K562 (cell line): ENCODE measurements at regions not wholly inside any gene's neighbourhood (a gene's known extent, or its start where the extent isn't known, plus 50 kb on each side); places are given as distances from the start of the nearest gene placed in this dataset.

ENCODE experiments used
- ATAC-seq: fragments of 200-7000 bp; cut with Tn5 transposase; 3 replicates; pipeline ENCODE4 v1.9.1; 2020; ENCODE audit warnings: moderate library complexity
- BruUV-seq: library from RNA; stranded (reverse); fragments of 400-500 nt; replicated peaks from 2 replicates; lab custom pipeline; 2021; lab: Mats Ljungman, UMichigan
- CTCF ChIA-PET: fragments of 300-600 bp; formaldehyde crosslinking; extraction: SDS; loops from one replicate; lab custom pipeline; 2021; ENCODE audit warnings: low intra/inter-chr PET ratio; lab: Yijun Ruan, JAX
- POLR2A ChIA-PET: fragments of 300-600, 350-650 bp; sonication (Branson Sonifier 250); formaldehyde crosslinking; extraction: SDS; loops from one replicate; lab custom pipeline; 2021; ENCODE audit warnings: antibody characterized with exemption, inconsistent platforms; lab: Yijun Ruan, JAX
- DNase-seq, 4 experiments: peaks; one replicate each; pipeline versions ENCODE4 v3.0.0 to v3.0.0-alpha.2; 2011 to 2018; ENCODE audit warnings: low spot score in 3 of 4, mixed read lengths in 3 of 4; ENCODE audit errors: extremely low read depth in 1 of 4
- FAIRE-seq: peaks from 2 replicates; lab custom pipeline; 2011; peaks lifted over from hg19 to GRCh38; lab: Jason Lieb, UNC
- H2AFZ ChIP-seq: 2 replicates; pipeline ENCODE4 v1.6.0; 2011; ENCODE audit warnings: low read depth, low read length, control low read depth, inconsistent platforms
- H3K27ac ChIP-seq: fragments of 200-600 bp; 3 replicates; pipeline ENCODE4 v1.8.0; 2011; ENCODE audit warnings: low read depth, mild to moderate bottlenecking, control low read depth, inconsistent platforms, low read length, moderate library complexity, mixed read lengths; ENCODE audit errors: extremely low read depth
- H3K27me3 ChIP-seq, 2 experiments: fragments of 300-600 bp in 1 of 2; 2 replicates in 1 of 2; 3 replicates in 1 of 2; pipeline versions ENCODE4 v1.6.0 to v1.8.0; 2011; ENCODE audit warnings: inconsistent platforms in 2 of 2, low read length in 2 of 2, mild to moderate bottlenecking in 1 of 2, mixed read lengths in 1 of 2, moderate library complexity in 1 of 2; ENCODE audit not compliant: control insufficient read depth in 2 of 2, insufficient read depth in 2 of 2
- H3K36me3 ChIP-seq: fragments of 300-600 bp; 3 replicates; pipeline ENCODE4 v1.8.0; 2011; ENCODE audit warnings: mild to moderate bottlenecking, low read length, inconsistent platforms; ENCODE audit not compliant: control insufficient read depth, insufficient read depth
- H3K4me1 ChIP-seq, 2 experiments: fragments of 200-600 bp in 1 of 2; replicated peaks in 1 of 2; 2 replicates in 1 of 2; 3 replicates in 1 of 2; pipeline versions ENCODE4 v1.5.1 to v1.8.0; 2011; ENCODE audit warnings: inconsistent platforms in 2 of 2, low read length in 2 of 2, mild to moderate bottlenecking in 1 of 2, mixed read lengths in 1 of 2, moderate library complexity in 1 of 2; ENCODE audit not compliant: control insufficient read depth in 2 of 2, insufficient read depth in 2 of 2
- H3K4me2 ChIP-seq: 2 replicates; pipeline ENCODE4 v1.6.1; 2011; ENCODE audit warnings: low read length, control low read depth, inconsistent platforms, mixed read lengths; ENCODE audit not compliant: insufficient read depth
- H3K4me3 ChIP-seq: fragments of 200-600 bp; sonication (generic), shearing (Covaris generic); 2 replicates; pipeline ENCODE4 v1.5.1; 2016; ENCODE audit warnings: control low read depth, inconsistent platforms
- H3K79me2 ChIP-seq: fragments of 200-600 bp; 3 replicates; pipeline ENCODE4 v1.8.0; 2011; ENCODE audit warnings: low read length, inconsistent platforms; ENCODE audit not compliant: control insufficient read depth, insufficient read depth
- H3K9ac ChIP-seq, 2 experiments: 2 replicates each; pipeline versions ENCODE4 v1.6.0 to v1.6.1; 2011; ENCODE audit warnings: low read depth in 2 of 2, low read length in 2 of 2, control low read depth in 1 of 2, inconsistent platforms in 1 of 2, mild to moderate bottlenecking in 1 of 2, mixed read lengths in 1 of 2; ENCODE audit not compliant: insufficient read depth in 1 of 2
- H3K9me1 ChIP-seq: one replicate; pipeline ENCODE4 v1.6.0; 2011; ENCODE audit warnings: inconsistent platforms, mild to moderate bottlenecking, low read length, moderate library complexity; ENCODE audit not compliant: control insufficient read depth, insufficient read depth
- H3K9me3 ChIP-seq: replicated peaks from 2 replicates; pipeline ENCODE4 v1.5.1; 2011; ENCODE audit warnings: low read depth, low read length, inconsistent platforms; ENCODE audit not compliant: control insufficient read depth, insufficient read depth
- H4K20me1 ChIP-seq: replicated peaks from 2 replicates; pipeline ENCODE4 v1.6.1; 2011; ENCODE audit warnings: low read length, inconsistent platforms, mixed read lengths; ENCODE audit not compliant: control insufficient read depth, insufficient read depth
- KDM5B ChIP-seq: fragments of 200-600 bp; sonication (generic); IDR thresholded peaks from 2 replicates; pipeline ENCODE4 v1.6.1; 2012; ENCODE audit warnings: low read depth, mild to moderate bottlenecking, moderate library complexity, low read length, control low read depth, inconsistent platforms; ENCODE audit not compliant: insufficient replicate concordance
- POLR3G ChIP-seq: IDR thresholded peaks from 2 replicates; pipeline ENCODE4 v1.6.1; 2011; ENCODE audit not compliant: insufficient read length, insufficient replicate concordance; ENCODE audit errors: extremely low read depth
- SMAD3 ChIP-seq: fragments of 450-650 bp; formaldehyde crosslinking; conservative IDR thresholded peaks from 2 replicates; pipeline ENCODE4 v1.4.0; 2020; ENCODE audit warnings: mild to moderate bottlenecking
- SMARCA4 ChIP-seq: fragments of 450-650 bp; IDR thresholded peaks from 2 replicates; pipeline ENCODE4 v1.6.1; 2016
- SRSF1 ChIP-seq: fragments of 200-400 bp; formaldehyde crosslinking; IDR thresholded peaks from 2 replicates; pipeline ENCODE4 v1.6.1; 2017; ENCODE audit warnings: mild to moderate bottlenecking, low read depth, low read length, moderate library complexity
- SRSF7 ChIP-seq: fragments of 200-400 bp; formaldehyde crosslinking; optimal IDR thresholded peaks from 2 replicates; pipeline ENCODE3; 2017; ENCODE audit warnings: mild to moderate bottlenecking, low read depth, low read length
- ZBTB34 ChIP-seq: fragments of 250-450 bp; sonication (Bioruptor Pico); IDR thresholded peaks from 2 replicates; pipeline ENCODE4 v1.8.0; 2021; ENCODE audit warnings: mild to moderate bottlenecking, moderate library complexity
- ZEB2 ChIP-seq: fragments of 450-650 bp; IDR thresholded peaks from 2 replicates; pipeline ENCODE4 v1.6.1; 2016
- WGBS: fragments of 100-300 bp; shearing (Covaris generic); methylation state at CpG from one replicate; pipeline ENCODE4 v1.1.6; 2016; ENCODE audit warnings: low coverage, mixed read lengths; ENCODE audit not compliant: insufficient coverage; ENCODE audit errors: missing lambda C conversion rate; 5-methylcytosine and 5-hydroxymethylcytosine counted together
- in situ Hi-C: fragments of 300-500 bp; cut with MboI; formaldehyde crosslinking; loops from 4 replicates; pipeline ENCODE4 v1.15.0; 2018; ENCODE audit warnings: inconsistent platforms, mixed read lengths
- intact Hi-C: fragments of 100-400 bp; cut with micrococcal nuclease; formaldehyde crosslinking; loops from 2 replicates; pipeline ENCODE4 v1.14.2; 2022
- TF ChIP-seq, protein P1 (sequence below): fragments of 250-450 bp; sonication (Bioruptor Pico); IDR thresholded peaks from 2 replicates; pipeline ENCODE4 v1.4.0; 2020; ENCODE audit warnings: borderline replicate concordance

DNA sequence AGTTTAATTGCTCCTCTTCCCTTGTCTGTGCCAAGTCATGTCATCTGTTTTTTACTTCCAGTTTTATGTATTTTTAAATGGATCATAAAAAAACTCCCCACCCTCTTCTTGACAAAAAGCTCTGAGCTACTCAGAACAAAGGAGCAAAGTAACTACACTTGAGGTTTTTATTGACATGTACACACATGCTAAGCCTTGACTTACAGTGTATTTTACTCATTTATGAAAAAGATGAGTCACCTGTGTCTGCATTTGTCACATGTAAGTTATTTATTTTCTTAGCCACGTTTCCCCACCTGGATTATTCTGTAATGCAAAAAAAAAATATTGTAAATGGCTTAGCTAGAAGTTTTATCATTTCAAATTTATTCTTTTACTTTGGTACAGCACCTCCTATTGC, 628.8 kb upstream of the SLC35B3 start:
- no peak overlapping the region for H2AFZ ChIP-seq
- CTCF ChIA-PET: no interaction called here
- POLR2A ChIA-PET: no interaction called here
- no peaks in the 10 kb centered on the region for H3K9me1 ChIP-seq
- no peaks in the 10 kb centered on the region for H3K9me3 ChIP-seq
- no peaks in the 10 kb centered on the region for H3K27me3 ChIP-seq
- no peak overlapping the region for H3K4me2 ChIP-seq
- no TSS peak for BruUV-seq
- intact Hi-C loops: no loop called here
- H3K4me3 ChIP-seq: no peak overlapping the region
- H3K9ac ChIP-seq: no peak overlapping the region
- DNase-seq (no peak), ATAC-seq (no peak), FAIRE-seq (no peak)
- H3K4me1 ChIP-seq: no peaks in the 10 kb centered on the region
- H3K79me2 ChIP-seq: no peaks in the 10 kb centered on the region
- H3K36me3 ChIP-seq: no peaks in the 10 kb centered on the region
- in situ Hi-C loops: no loop called here
- no peaks in the 10 kb centered on the region for H4K20me1 ChIP-seq
- WGBS: 0% methylated on average over 1 of the region's 1 CpG
- no peak overlapping the region for H3K27ac ChIP-seq
- no peak for TF ChIP-seq POLR3G
- no peak for TF ChIP-seq SRSF1
- no peak for TF ChIP-seq ZBTB34 (CRISPR knock-in tag)

GRCh38 chr6:9062596-9062995, 627.3 kb upstream of the SLC35B3 start:
- no peaks in the 10 kb centered on the region for H4K20me1 ChIP-seq
- no TSS peak for BruUV-seq

More at GRCh38 chr6:9062596-9062995, 627.3 kb upstream of the SLC35B3 start:
- 0% methylated on average over 1 of the region's 2 CpGs for WGBS
- H3K9ac ChIP-seq: no peak overlapping the region
- H3K4me3 ChIP-seq: no peak overlapping the region
- no peaks in the 10 kb centered on the region for H3K9me1 ChIP-seq
- H2AFZ ChIP-seq: no peak overlapping the region
- intact Hi-C loops (no loop called here), in situ Hi-C loops (no loop called here)
- TF ChIP-seq SMARCA4 (no peak), SRSF7 (no peak), KDM5B (no peak), SMAD3 (CRISPR knock-in tag) (no peak), ZEB2 (no peak)
- TF ChIP-seq, protein P1, sequence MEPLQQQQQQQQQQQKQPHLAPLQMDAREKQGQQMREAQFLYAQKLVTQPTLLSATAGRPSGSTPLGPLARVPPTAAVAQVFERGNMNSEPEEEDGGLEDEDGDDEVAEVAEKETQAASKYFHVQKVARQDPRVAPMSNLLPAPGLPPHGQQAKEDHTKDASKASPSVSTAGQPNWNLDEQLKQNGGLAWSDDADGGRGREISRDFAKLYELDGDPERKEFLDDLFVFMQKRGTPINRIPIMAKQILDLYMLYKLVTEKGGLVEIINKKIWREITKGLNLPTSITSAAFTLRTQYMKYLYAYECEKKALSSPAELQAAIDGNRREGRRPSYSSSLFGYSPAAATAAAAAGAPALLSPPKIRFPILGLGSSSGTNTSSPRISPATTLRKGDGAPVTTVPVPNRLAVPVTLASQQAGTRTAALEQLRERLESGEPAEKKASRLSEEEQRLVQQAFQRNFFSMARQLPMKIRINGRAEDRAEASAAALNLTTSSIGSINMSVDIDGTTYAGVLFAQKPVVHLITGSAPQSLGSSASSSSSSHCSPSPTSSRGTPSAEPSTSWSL: no peak
- no peaks in the 10 kb centered on the region for H3K36me3 ChIP-seq
- no peaks in the 10 kb centered on the region for H3K4me1 ChIP-seq
- H3K27ac ChIP-seq: no peak overlapping the region
- no peaks in the 10 kb centered on the region for H3K9me3 ChIP-seq
- no peaks in the 10 kb centered on the region for H3K27me3 ChIP-seq
- ATAC-seq (no peak), FAIRE-seq (no peak), DNase-seq (no peak)
- ChIA-PET POLR2A (no interaction called here), CTCF (no interaction called here)
- no peak overlapping the region for H3K4me2 ChIP-seq
- H3K79me2 ChIP-seq: no peaks in the 10 kb centered on the region
